NCI-H1694 (cell line): ENCODE measurements at regions not wholly inside any gene's neighbourhood (a gene's known extent, or its start where the extent isn't known, plus 50 kb on each side); places are given as distances from the start of the nearest gene placed in this dataset.
A peak's percentile ranks its signal among the peaks of the same experiment; 100 is the strongest.

Source experiments
- DNase-seq: peaks from one replicate; lab custom pipeline; 2025; lab: John Stamatoyannopoulos, UW

DNA sequence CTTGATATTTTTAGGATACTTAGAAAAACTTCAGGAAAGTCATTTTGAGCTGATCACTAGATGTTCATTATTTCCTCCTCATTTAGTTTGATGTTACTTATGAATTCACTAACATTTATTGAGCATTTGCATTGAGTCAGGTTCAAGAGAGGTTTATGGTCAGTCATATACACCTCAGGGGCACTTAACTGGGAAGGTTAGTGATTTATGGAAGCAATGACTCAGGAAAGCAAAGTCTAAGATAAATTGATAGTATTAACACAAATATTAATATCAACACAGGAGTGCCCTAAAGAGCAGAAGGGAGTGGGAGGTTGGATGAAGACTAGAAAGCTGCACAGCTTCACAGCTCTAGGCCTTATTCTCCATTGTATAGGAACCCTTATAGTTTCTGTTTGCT is 177.0 kb upstream of the TNFAIP3 start:
- no peak for DNase-seq

DNA sequence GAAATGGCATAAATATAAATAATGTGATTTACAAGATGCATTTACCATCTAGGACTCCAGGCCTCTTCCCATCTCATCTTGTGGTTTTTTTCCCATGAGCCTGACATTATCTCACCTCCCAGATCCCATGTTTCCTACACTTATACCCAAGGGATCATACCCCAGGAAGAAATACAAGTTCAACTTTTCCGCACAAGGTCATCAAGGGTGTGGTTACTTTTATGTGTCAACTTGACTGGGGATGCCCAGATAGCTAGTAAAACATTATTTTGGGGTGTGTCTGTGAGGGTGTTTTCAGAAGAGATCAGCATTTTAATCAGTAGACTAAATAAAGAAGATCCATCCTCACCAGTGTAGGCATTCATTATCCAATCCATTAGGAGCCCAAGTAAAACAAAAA is 176.3 kb upstream of the TNFAIP3 start:
- no peak for DNase-seq

DNA sequence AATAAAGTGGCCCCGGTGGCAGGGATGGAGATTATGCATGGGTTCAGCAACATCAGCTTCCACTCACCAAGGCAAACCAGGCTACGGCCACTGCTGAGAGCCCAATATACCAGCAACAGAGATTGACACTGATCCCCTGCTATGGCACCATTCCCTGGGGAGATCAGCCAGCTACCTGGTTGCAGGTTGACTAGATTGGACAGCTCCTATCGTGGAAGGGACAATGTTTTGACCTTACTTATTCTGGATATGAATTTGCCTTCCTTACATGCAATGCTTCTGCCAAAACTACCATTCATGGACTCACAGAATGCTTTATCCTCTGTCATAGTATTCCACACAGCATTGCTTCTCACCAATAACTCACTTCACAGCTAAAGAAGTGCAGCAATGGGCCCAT is 174.8 kb upstream of the TNFAIP3 start:
- DNase-seq, result no peak

DNA sequence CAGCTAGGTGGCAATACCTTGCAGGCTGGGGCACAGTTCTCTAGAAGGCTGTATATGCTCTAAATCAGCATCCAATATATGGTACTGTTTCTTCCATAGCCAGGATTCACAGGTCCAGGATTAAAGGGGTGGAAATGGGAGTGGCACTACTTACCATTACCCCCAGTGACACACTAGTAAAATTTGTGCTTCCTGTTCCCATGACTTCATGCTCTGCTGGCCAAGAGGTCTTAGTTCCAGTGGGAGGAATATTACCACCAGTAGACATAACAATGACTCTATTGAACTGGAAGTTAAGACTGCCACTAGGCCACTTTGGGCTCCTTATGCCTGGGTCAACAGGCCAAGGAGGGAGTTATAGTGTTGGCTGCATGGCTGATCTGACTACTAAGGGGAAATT is 174.3 kb upstream of the TNFAIP3 start:
- no peak for DNase-seq

DNA sequence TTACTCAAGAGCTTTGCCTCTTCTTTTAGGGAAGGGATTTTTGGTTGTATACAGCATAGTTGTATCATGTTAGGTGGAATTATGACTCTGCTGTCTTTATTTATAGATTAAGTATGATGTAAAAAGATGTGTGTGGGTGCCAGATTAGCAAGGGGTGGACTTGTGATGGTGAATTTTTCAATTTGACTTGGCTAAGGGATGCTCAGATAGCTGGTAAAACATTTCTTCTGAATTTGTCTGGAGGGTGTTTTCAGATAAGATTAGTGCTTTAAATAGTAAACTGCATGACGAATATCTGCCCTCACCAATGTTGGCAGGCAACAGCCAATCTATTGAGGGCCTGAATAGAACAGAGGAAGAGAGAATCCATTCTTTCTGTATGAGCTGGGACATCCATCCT is 173.3 kb upstream of the TNFAIP3 start:
- DNase-seq, result no peak

DNA sequence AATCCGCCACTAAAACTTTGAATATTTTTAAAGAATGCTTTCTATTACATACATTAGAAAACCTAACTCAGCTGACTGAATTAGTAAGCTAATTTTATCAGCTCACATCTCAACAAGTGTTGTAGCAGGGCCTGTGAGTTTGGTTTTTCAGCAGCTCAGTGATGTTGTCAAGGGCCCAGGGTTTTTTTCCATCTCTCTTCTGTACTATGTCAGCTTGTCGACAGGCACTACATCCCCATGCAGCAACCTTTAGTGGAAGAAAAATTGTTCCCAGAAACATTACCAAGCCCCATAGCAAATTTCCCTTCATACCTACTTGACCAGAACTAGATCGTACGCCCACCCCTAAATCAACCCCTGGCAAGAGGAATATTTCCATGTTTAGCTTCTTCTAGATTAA is 170.3 kb upstream of the TNFAIP3 start:
- DNase-seq, result no peak

DNA sequence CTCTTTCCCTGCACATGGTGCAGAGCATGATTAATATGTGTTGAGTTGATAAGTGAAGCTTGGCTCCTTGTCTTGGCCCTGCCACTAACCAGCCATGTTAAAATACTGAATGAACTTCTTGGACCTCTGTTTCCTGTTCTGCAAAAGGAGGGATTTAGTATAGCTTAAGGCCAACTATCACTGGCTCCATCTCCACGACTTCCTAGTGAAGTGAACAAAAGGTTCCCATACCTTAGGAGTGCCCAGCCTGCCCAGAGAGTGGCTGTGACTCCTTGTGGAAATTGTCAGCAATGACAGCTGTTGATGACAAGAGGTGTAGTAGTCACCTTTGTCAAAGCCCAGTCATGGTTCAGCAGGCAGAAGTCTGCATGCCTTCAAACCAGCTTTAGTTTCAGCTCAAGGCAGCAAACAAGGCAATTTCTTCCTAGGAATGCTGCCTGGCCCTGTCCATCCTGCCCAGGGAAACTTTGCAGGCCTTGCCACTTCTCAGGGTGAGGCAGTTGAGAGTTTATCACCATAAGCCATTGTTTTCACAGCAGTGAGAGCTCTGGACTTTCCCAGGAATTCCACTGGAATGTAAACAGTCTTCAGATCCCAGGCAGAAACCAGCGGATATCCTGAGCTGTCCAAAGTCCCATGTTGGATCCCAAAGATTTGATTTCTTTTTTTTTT is 169.7 kb upstream of the TNFAIP3 start:
- no peak for DNase-seq

DNA sequence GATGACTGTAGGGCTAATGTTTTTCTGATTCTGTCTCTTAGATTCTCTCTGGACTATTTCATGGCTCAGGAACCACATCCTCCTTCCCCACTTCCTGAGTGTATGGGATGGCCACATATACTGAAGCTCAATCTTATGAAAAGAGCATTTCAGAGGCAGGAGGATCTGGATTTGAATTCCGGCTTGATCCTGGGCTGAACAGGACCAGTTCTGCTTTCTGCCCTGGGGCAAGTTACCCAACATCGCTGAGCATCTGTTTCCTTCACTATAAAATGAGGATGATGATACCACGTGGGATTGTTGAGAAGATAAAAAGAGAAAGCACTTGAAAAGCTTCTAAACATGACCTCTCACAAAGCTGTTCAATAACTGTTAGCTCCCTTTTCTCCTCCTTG is 168.4 kb upstream of the TNFAIP3 start:
- DNase-seq, result no peak

DNA sequence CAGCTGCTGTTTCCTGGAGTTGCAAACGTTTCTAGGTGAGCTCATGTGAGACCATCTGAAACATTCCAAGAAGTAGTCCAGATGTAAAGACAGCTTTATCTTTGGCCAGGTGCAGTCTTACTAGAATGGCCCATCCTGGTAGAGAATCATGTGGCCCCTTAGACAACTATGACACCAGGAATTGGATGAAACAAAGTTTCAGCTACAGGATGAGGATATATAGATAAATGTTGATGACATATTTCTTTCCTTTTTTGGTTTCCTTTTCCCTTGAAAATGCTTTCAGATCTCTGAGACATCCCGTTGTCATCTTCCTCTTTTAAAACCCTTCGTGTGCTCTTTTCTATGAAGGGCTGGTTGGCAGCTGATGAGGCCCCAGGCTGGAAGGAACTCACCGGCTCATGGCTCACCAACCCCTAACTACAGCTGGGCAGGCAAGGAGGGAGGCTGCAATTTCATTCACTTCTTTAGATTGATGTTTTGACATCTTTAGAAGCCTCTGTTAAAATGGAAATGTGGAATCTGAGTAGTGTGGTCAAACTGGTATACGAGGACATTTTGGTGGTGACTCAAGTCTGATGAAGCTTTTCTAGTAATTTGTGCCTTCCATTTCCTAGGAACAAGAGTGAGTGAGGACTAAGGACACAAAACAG is 167.9 kb upstream of the TNFAIP3 start:
- no peak for DNase-seq

DNA sequence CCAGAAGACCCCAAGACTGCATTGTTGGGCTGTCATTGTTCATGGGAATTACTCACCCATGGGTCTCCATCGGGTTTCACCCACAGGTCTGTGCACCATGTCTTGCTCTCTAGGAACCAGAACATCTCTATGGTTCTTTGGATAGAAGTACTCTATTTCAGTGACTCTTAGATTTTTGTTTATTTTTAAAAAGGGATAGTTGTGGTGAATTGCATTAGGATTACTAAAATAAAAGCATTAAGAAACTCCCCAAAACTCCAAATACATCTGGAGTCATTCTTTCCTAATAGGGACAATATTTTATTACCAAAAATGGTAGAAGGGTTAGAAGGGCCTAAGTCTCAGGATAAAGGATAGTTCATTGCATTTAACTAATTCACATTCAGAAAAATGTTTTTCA is 166.9 kb upstream of the TNFAIP3 start:
- DNase-seq, result no peak

DNA sequence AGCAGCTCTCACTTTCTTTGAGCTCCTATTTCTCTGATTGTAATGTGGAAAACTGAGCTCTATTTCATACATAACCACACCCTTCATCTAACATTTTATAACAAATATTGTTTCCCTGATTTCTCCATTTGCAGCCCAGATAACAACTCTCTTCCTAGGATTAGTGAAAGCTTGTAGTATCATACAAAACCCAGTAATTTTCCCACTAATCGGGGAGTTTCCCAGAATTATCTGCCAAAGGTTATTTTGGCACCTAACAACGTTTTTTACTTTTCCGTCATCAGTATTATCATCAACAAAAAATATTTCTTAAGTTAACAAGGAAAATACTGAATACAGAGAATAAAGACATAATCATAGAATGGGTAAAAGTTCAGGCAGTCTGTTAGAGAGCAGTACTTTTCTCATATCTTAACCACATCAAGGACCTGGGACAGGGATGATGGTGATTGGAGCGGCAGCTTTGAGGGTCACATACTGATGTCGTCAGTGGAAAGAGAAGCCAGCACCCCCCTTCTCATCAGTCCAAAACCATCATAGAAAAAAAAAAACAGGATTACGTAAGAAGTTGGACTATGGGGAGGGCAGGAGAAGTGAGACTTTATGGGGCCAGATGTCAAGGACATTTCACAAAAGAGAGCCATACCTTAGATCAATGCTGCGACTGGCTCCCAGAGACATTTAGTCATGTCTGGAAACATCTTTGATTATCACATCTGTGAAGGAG is 166.1 kb upstream of the TNFAIP3 start:
- DNase-seq, result no peak

DNA sequence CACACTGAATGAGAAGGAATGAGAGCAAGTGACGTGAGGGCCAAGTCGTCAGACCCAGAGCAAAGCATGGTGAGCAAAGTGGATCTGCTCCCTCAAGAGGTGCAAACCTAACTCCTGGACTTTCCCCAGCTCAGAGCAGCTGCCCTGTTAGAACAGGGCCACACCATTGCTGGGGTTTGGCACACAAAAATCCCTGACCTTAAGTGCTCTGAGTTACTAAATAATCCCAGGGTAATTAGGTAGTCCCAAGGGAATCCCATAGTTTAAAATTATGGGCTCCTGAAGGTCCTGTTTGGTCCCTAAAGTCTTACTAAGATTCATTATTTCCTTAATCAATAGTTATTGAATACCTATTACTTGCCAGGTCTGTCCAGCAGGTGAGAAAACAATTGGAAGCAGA is 165.1 kb upstream of the TNFAIP3 start:
- DNase-seq, result no peak

DNA sequence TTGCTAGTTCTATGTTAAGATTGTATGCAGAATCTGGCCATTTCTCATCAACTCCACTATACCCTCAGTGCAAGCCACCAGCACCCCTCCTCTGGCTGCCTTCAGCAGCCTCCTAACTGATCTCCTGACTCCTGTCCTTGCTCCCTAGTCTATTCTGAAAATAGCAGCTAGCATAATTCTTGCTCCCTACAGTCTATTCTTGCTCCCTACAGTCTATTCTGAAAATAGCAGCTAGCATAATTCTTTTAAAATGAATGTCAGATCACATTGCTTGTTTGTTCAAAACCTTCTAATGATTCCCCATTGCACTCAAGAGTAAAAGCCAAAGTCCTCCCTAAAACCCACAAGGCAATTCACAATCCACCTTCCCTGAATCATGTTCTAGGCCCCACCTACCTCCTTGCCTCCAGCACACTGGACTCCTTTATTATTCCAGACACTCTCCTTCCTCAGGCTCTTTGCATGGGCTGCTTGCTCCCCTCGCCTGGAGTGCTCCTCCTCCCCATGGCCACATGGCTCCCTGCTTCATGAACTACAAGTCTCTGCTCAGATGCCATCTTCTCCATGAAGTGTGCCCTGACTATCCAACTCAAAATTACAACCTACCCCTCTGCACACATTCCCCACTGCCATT is 164.2 kb upstream of the TNFAIP3 start:
- no peak for DNase-seq

DNA sequence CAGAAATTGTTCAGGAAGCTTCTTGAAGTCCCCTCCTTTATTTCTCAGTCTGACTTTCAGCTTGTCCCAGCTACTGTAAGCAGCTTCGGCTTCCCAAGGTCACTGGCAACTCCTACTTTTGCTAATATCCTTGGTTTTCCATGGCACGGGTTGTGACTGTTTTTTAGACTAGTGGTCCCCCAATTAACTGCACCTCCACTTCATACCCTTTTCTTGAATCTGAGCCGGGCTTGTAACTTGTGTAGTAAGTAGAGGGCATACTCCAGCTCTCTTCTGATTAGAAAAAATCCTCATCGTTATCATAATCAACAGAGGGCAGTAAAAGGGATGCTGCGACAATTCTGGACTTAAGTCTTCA is 162.3 kb upstream of the TNFAIP3 start:
- DNase-seq, result no peak

DNA sequence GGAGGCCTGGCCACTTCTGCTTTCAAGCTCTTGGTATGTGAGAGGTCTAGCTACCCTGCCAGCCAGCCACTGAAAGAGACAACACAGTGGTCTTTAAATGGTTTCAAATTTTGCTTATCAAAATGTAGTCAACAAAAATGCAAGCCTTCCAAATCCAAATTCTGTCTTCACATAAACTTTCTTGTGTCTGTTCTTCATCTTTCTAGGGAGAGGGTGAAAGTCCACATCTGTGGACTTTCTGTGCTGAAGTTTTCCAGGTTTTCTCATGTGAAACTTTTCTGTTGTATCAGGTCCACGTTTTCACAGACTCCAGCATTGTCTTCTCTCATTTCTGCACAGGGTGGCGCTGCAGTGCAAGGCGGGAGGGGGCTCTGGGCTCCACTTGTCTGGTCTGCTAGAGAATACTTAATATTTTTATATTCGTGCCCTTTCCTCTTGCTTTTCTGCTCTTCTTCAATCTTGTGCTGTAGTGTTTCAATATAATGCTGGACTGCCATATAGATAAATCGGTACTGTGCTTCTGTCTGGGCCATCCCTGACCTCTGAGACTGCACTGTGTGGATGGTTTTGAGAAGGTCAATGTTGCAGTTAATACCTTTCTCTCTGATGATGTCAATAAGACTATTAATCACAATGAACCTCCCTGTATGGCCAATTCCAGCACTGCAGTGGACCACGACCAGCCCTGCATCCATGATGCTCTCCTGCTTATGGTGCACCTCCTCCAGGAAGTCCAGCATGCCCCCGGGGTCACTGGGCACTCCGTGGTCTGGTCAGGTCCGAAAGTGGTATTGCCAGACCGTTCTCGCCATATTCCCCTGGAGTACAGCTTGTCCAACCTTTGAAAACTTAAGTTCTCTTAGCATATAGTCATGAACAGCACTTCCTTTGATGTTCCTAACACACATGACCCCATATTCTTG is 161.6 kb upstream of the TNFAIP3 start:
- no peak for DNase-seq

DNA sequence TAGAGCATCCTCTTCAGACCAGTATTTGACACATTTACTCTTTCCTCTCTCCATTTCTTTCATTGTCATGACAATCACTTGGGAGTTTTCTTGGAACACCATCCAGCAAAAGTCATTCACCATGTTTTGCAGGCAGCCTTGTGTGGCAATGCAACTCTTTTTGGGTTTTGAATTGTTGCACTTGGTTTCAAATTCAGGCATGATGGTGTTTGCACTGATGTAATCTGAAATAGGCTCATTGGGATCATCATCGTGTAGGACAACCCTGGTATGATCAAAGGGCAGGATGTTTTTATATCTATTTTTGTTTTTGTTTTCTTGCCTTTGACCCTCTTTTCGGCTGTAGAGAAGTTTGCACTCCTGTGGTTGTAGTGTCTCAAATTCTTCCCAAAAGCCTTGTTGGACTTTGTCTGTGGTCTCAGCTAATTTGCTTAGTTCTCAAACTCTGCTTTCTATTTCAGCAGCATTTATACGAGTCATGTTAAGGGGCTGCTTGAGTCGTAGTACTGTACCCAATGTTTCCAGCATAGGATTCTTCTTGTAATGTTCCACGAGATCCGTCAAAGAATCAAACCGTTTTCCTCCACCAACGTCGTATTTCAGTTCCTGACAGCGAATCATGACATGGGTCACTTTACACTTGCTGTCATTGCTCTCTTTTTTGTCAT is 160.8 kb upstream of the TNFAIP3 start:
- no peak for DNase-seq

DNA sequence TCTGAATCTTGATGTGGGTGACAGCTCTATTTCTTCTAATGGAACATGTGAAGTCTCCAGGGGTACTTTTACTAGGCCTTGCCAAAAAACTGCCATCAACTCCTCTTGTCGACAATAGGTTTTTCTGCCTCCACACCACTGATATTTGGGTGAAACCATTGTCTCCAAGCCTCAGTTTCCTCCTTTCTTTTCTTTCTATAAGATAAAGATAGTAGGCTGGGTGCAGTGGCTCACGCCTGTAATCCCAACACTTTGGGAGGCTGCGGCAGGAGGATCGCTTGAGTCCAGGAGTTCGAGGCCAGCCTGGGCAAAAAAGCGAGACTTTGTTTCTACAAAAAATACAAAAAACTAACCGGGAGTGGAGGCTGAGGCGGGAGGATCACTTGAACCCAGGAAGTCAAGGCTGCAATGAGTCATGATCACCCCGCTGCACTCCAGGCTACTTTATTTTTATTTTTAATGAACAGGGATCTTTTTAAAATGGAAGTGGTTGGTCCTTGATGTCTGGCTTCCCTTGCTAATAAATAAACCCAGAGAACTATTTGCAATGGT is 159.9 kb upstream of the TNFAIP3 start:
- no peak for DNase-seq

DNA sequence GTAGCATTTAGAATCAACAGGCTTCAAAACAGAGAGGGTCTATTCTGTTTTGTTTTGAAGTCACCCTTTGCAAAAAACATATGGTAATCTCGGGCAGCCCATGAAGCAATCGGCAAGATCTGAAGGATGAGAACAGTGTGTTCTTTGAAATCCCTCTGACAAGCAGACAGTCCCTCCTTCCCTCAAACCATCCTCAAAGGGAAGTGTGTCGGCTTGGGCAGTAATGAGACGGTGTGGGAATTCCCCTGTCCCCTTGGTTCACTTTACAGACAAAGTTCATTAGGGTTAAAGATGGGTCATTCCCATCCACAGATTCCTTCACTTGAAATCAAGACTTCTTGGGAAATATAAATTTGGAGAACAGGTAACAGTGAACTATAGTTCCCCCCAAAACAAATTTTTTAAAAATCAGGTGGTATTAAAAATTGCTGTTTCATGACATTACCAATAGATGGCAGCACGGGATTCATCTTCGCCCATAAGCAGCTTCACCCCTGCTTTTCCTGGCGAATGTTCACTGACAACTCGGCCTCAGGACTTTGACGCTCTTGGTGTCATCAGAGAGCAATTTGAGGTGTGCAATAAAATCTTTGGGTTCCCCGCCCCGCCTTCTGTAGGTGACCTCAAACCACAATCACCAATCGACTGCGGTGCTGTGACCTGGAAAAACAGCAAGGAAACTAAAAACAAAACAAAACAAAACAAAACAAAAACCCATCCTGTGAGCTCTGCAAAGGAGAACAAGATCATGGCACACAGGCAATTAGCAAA is 159.3 kb upstream of the TNFAIP3 start:
- peak; percentile 36 for DNase-seq

DNA sequence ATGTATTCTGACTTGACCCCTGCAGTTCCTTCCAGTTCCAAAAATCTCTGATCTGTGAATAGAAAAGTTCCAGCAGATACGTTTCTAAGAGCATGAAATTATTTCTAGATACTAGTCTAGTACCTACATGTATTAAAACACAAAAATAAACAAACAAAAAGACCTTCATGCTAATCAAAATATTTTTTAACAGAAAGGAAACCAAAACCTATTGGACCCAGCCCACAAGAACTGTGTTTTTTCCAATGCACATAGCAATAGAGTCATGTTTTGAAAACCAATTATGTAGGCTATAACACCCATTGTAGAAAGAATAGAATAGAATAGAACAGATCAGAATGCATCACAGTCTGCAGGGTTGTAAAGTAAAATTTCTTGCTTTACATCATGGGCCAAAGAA is 158.6 kb upstream of the TNFAIP3 start:
- no peak for DNase-seq
